PC-9 (cell line): ENCODE measurements at regions not wholly inside any gene's neighbourhood (a gene's known extent, or its start where the extent isn't known, plus 50 kb on each side); places are given as distances from the start of the nearest gene placed in this dataset.

Experiments
- BruUV-seq: library from RNA; stranded (reverse); fragments of 400-500 nt; replicated peaks from 2 replicates; lab custom pipeline; 2021; lab: Mats Ljungman, UMichigan
- CTCF ChIA-PET: fragments of 300-600 bp; sonication (Branson Sonifier 250); formaldehyde crosslinking; loops from one replicate; lab custom pipeline; 2022; ENCODE audit warnings: antibody characterized with exemption; lab: Charles Lee
- POLR2A ChIA-PET: fragments of 300-600 bp; sonication (Branson Sonifier 250); formaldehyde crosslinking; loops from one replicate; lab custom pipeline; 2022; ENCODE audit warnings: antibody characterized with exemption; ENCODE audit not compliant: unreplicated experiment; lab: Charles Lee
- DNase-seq, 2 experiments: peaks; one replicate each; pipeline versions ENCODE4 v3.0.0 to v3.0.0-alpha.2; 2015 to 2022; ENCODE audit warnings: mixed read lengths in 1 of 2
- H2AFZ ChIP-seq: fragments of 200-600 bp; sonication (generic); 2 replicates; pipeline ENCODE4 v1.8.1; 2017; ENCODE audit warnings: antibody characterized with exemption
- H3F3A ChIP-seq: fragments of 200-600 bp; sonication (generic); 2 replicates; pipeline ENCODE4 v1.8.1; 2017; ENCODE audit warnings: antibody characterized with exemption, mild to moderate bottlenecking, low read depth; ENCODE audit not compliant: insufficient read depth
- H3K27ac ChIP-seq: fragments of 200-600 bp; sonication (generic); 2 replicates; pipeline ENCODE4 v1.6.1; 2016; ENCODE audit warnings: mixed run types
- H3K27me3 ChIP-seq: fragments of 200-600 bp; sonication (generic); 2 replicates; pipeline ENCODE4 v1.6.1; 2016; ENCODE audit warnings: low read depth, mixed run types; ENCODE audit not compliant: insufficient read depth
- H3K36me3 ChIP-seq: fragments of 200-600 bp; sonication (generic); 2 replicates; pipeline ENCODE4 v1.6.1; 2016; ENCODE audit warnings: low read depth, mixed run types
- H3K4me1 ChIP-seq: fragments of 200-600 bp; sonication (generic); replicated peaks from 2 replicates; pipeline ENCODE4 v1.6.1; 2016; ENCODE audit warnings: mixed run types; ENCODE audit not compliant: insufficient read depth
- H3K4me2 ChIP-seq: fragments of 200-600 bp; sonication (generic); 2 replicates; pipeline ENCODE4 v1.6.1; 2017; ENCODE audit warnings: mixed run types
- H3K4me3 ChIP-seq: fragments of 200-600 bp; sonication (generic); 2 replicates; pipeline ENCODE4 v1.6.1; 2016; ENCODE audit warnings: mixed run types
- H3K79me2 ChIP-seq: fragments of 200-600 bp; sonication (generic); 2 replicates; pipeline ENCODE4 v1.6.1; 2017; ENCODE audit warnings: low read depth, mixed run types
- H3K9me2 ChIP-seq: fragments of 200-600 bp; sonication (generic); 2 replicates; pipeline ENCODE4 v1.8.1; 2017; ENCODE audit warnings: mild to moderate bottlenecking; ENCODE audit not compliant: insufficient read depth
- H3K9me3 ChIP-seq: fragments of 200-600 bp; sonication (generic); 2 replicates; pipeline ENCODE4 v1.8.1; 2016; ENCODE audit warnings: low read depth; ENCODE audit not compliant: insufficient read depth
- H4K20me1 ChIP-seq: fragments of 200-600 bp; sonication (generic); 2 replicates; pipeline ENCODE4 v1.8.1; 2017; ENCODE audit not compliant: insufficient read depth
- CTCF ChIP-seq: fragments of 200-600 bp; sonication (generic); conservative IDR thresholded peaks from 2 replicates; pipeline ENCODE4 v1.6.1; 2017; ENCODE audit warnings: mixed run types, antibody characterized with exemption, mild to moderate bottlenecking, moderate library complexity
- EZH2 ChIP-seq: fragments of 200-600 bp; sonication (generic); IDR thresholded peaks from 2 replicates; pipeline ENCODE4 v1.8.0; 2017; ENCODE audit warnings: antibody characterized with exemption, low read depth
- intact Hi-C: fragments of 100-400 bp; cut with micrococcal nuclease; formaldehyde crosslinking; loops from one replicate; pipeline ENCODE4 v1.10.0; 2022; ENCODE audit not compliant: unreplicated experiment

GRCh38 chrX:9343971-9344370 lies 120.9 kb upstream of the TBL1X start:
- Histone ChIP-seq H3K9me3 (no peaks in the 10 kb centered on the region), H3K9me2 (no peaks in the 10 kb centered on the region), H3K36me3 (no peaks in the 10 kb centered on the region), H3K79me2 (no peaks in the 10 kb centered on the region), H3K27me3 (no peaks in the 10 kb centered on the region), H3F3A (0 out of 2 replicates have a peak, but pooled peaks cover 5% of the 10 kb centered on the region), H4K20me1 (no peaks in the 10 kb centered on the region), H3K4me2 (no peak overlapping the region), H3K27ac (no peak overlapping the region), H3K4me3 (no peak overlapping the region), H3K4me1 (peaks cover 16% of the 10 kb centered on the region), H2AFZ (no peak overlapping the region)
- BruUV-seq = no TSS peak
- DNase-seq = no peak
- intact Hi-C loops = loop anchor here (2.0 kb wide), 1 partner anchor 119 kb away; no protein-coding TSS in a partner anchor
- POLR2A ChIA-PET = no interaction called here
- CTCF ChIA-PET = no interaction called here
- TF ChIP-seq CTCF (no peak), EZH2 (no peak)

GRCh38 chrX:9345957-9346356 lies 118.9 kb upstream of the TBL1X start:
- Histone ChIP-seq H4K20me1 (no peaks in the 10 kb centered on the region), H3F3A (peaks cover 5% of the 10 kb centered on the region; the same call in 1 of the 2 replicates), H3K36me3 (no peaks in the 10 kb centered on the region), H3K9me3 (no peaks in the 10 kb centered on the region), H3K27ac (no peak overlapping the region), H3K4me2 (no peak overlapping the region), H3K4me1 (peaks cover 22% of the 10 kb centered on the region), H3K27me3 (no peaks in the 10 kb centered on the region), H2AFZ (no peak overlapping the region), H3K4me3 (no peak overlapping the region), H3K9me2 (no peaks in the 10 kb centered on the region), H3K79me2 (no peaks in the 10 kb centered on the region)
- TF ChIP-seq CTCF = no peak
- no peak for TF ChIP-seq EZH2
- no TSS peak for BruUV-seq
- ChIA-PET CTCF (no interaction called here), POLR2A (no interaction called here)
- DNase-seq = no peak
- intact Hi-C loops = no loop called here

- Histone ChIP-seq H3K4me2 (0 out of 2 replicates have a peak overlapping the region, but pooled peaks have one; percentile 10), H2AFZ (no peak overlapping the region), H4K20me1 (no peaks in the 10 kb centered on the region), H3K4me1 (peaks cover 30% of the 10 kb centered on the region), H3K9me3 (no peaks in the 10 kb centered on the region), H3K36me3 (no peaks in the 10 kb centered on the region), H3K4me3 (no peak overlapping the region), H3K9me2 (no peaks in the 10 kb centered on the region), H3K79me2 (no peaks in the 10 kb centered on the region), H3K27me3 (no peaks in the 10 kb centered on the region), H3K27ac (no peak overlapping the region), H3F3A (peaks cover 17% of the 10 kb centered on the region)
- ChIA-PET POLR2A (no interaction called here), CTCF (interaction anchor here (0.6 kb wide), 1 partner anchor 143 kb away, joined by 3 read pairs; no protein-coding TSS in a partner anchor)
- no peak for TF ChIP-seq EZH2
- no peak for TF ChIP-seq CTCF
- intact Hi-C loops = no loop called here
- DNase-seq = peak in 1 of 2 experiments; percentile 48
- BruUV-seq = no TSS peak
Measured at GRCh38 chrX:9349572-9350494, 115.0 kb upstream of the TBL1X start.
